Colonic mucosa (tissue), 4 donors: ENCODE measurements at regions not wholly inside any gene's neighbourhood (a gene's known extent, or its start where the extent isn't known, plus 50 kb on each side); places are given as distances from the start of the nearest gene placed in this dataset.

Experiments used
- DNase-seq: peaks from one replicate; pipeline ENCODE4 v3.0.0-alpha.2; 2020
- H3K27ac ChIP-seq: fragments of 200-600 bp; one replicate; pipeline ENCODE4 v1.8.0; 2021
- H3K27me3 ChIP-seq: fragments of 200-600 bp; one replicate; pipeline ENCODE4 v1.8.0; 2021
- H3K36me3 ChIP-seq: fragments of 200-600 bp; one replicate; pipeline ENCODE4 v1.8.0; 2021
- H3K4me1 ChIP-seq: fragments of 200-600 bp; one replicate; pipeline ENCODE4 v1.8.0; 2021; ENCODE audit warnings: mild to moderate bottlenecking
- H3K4me3 ChIP-seq: fragments of 200-600 bp; one replicate; pipeline ENCODE4 v1.8.0; 2021
- H3K9ac ChIP-seq, 2 donors: one replicate each; pipeline ENCODE4 v1.7.0; 2013; ENCODE audit warnings: control low read depth in 2 of 2, low read depth in 2 of 2, low read length in 2 of 2
- H3K9me3 ChIP-seq: fragments of 200-600 bp; one replicate; pipeline ENCODE4 v1.8.0; 2021
- intact Hi-C: fragments of 100-400 bp; cut with DNase I; formaldehyde crosslinking; loops from one replicate; pipeline ENCODE4 v1.14.1; 2022
- TF ChIP-seq, protein P1 (sequence below): fragments of 200-600 bp; IDR thresholded peaks from one replicate; pipeline ENCODE4 v1.8.0; 2022; ENCODE audit warnings: antibody characterized with exemption, mild to moderate bottlenecking
- donor health status: healthy.
- donor health status: DM: no; HTN: no; CAD: no.
- donor health status: DM: no; HTN: no; CAD: no.

DNA sequence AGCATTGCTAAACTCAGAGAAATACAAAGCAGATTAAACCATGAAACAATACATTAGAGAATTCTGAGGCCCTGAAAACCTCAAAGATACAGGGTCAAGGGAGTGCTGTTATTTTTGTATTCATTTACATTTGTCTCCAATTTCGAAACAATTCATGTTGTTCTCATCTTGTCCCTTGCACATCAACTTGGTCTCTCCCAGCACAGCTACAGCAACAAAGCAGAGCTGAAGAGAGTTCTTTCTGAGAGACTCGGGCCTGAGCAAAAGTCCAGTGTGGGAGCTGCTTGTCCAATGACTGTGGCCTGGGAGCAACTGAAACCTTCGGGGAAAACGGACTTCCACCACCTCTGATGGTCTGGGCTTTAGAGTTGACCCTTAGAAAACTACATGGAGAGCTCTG, 79.4 kb upstream of the CDKN3 start:
- no peaks in the 10 kb centered on the region for H3K27me3 ChIP-seq

DNA sequence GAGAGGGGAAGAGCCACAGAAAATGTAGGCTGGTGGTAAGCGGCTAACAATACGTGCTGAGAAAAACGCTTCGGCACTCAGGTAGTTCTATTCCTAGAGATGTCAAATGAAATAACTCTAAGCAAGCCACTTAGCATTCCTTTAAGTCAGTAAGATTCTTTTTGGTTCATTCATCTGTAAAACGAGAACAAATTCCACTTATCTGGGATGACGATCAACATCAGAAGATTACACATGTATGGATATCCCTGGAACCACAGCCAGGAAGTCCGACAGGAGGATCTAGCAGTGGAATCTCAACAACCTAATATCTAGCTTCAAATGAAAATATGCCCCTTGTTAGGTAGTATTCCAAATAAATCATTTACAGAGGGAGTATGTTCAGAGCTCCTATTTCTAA, 74.6 kb upstream of the CDKN3 start:
- Histone ChIP-seq H3K4me3 (no peak overlapping the region), H3K9me3 (no peaks in the 10 kb centered on the region), H3K9ac (no peak overlapping the region), H3K27me3 (no peaks in the 10 kb centered on the region), H3K36me3 (no peaks in the 10 kb centered on the region), H3K27ac (no peak overlapping the region), H3K4me1 (no peaks in the 10 kb centered on the region)
- intact Hi-C loops = loop anchor here (10.0 kb wide), 1 partner anchor 297 kb away; no protein-coding TSS in a partner anchor
- DNase-seq = no peak
- TF ChIP-seq, protein P1, sequence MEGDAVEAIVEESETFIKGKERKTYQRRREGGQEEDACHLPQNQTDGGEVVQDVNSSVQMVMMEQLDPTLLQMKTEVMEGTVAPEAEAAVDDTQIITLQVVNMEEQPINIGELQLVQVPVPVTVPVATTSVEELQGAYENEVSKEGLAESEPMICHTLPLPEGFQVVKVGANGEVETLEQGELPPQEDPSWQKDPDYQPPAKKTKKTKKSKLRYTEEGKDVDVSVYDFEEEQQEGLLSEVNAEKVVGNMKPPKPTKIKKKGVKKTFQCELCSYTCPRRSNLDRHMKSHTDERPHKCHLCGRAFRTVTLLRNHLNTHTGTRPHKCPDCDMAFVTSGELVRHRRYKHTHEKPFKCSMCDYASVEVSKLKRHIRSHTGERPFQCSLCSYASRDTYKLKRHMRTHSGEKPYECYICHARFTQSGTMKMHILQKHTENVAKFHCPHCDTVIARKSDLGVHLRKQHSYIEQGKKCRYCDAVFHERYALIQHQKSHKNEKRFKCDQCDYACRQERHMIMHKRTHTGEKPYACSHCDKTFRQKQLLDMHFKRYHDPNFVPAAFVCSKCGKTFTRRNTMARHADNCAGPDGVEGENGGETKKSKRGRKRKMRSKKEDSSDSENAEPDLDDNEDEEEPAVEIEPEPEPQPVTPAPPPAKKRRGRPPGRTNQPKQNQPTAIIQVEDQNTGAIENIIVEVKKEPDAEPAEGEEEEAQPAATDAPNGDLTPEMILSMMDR = no peak

More for the DNA sequence above, 79.4 kb upstream of the CDKN3 start:
- Histone ChIP-seq H3K4me3 (no peak overlapping the region), H3K36me3 (no peaks in the 10 kb centered on the region), H3K9me3 (no peaks in the 10 kb centered on the region), H3K9ac (no peak overlapping the region), H3K27ac (no peak overlapping the region), H3K4me1 (no peaks in the 10 kb centered on the region)
- intact Hi-C loops = no loop called here
- no peak for DNase-seq
- TF ChIP-seq, protein P1 = no peak

DNA sequence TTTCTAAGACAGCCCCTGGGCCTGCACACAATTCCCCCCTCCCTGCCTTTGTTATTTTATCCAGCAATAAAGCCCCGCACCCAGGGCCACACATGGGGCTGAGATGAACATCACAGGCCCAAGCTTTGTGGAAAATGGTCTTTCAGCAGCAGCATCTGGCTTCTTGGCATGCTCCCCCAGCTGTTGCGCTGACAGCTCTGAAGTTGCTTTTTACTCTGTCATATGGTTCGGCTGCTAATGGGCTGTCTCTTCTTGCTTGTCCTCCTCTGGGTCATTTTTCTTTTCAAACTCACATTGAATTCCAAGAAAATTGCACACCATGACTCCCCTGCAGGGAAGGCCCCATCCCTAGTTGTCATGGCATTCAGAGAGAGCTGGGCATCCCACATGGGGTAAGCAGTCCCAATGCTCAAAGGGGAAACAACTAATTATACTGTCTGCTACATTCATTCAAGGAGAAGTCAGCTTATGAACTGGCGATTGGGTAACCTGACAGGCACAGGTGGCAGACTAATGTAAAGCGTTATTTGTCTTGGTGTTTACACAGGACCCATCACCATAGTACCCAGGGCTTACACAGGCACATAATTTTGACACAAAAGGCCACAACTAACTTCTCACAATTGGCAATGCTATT, 74.0 kb upstream of the CDKN3 start:
- H3K9me3 ChIP-seq = no peaks in the 10 kb centered on the region
- no peaks in the 10 kb centered on the region for H3K4me1 ChIP-seq
- H3K27ac ChIP-seq = no peak overlapping the region
- no peak overlapping the region for H3K9ac ChIP-seq
- TF ChIP-seq, protein P1 = no peak
- no peaks in the 10 kb centered on the region for H3K27me3 ChIP-seq
- H3K36me3 ChIP-seq = no peaks in the 10 kb centered on the region
- no peak overlapping the region for H3K4me3 ChIP-seq
- no peak for DNase-seq
- intact Hi-C loops = loop anchor here (10.0 kb wide), 1 partner anchor 298 kb away; no protein-coding TSS in a partner anchor

DNA sequence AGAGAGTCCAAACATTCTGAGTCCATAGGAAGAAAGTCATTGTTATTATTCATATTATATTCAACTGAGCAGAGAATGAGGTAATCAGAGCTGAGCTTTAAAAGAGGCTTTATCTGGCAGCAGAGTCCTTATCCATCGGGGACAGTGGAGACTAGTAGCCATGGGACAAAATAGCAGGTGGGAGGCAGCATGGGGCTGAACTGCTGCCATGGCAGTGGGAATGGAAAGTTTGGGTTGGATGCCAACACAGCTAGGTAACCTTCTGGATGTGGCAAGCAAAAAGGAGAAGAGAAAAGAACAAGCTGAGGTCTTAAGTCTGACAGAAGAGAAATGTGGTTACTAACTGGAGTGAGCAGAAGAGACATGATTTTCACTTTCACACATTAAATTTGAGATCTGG, 71.0 kb upstream of the CDKN3 start:
- Histone ChIP-seq H3K4me3 (no peak overlapping the region), H3K36me3 (no peaks in the 10 kb centered on the region), H3K9me3 (no peaks in the 10 kb centered on the region), H3K27ac (no peak overlapping the region), H3K27me3 (no peaks in the 10 kb centered on the region), H3K4me1 (no peaks in the 10 kb centered on the region), H3K9ac (no peak overlapping the region)
- intact Hi-C loops = loop anchor here (5.0 to 10.0 kb wide), 2 partner anchors 148 to 301 kb away; no protein-coding TSS in a partner anchor
- DNase-seq = no peak
- TF ChIP-seq, protein P1 = no peak

DNA sequence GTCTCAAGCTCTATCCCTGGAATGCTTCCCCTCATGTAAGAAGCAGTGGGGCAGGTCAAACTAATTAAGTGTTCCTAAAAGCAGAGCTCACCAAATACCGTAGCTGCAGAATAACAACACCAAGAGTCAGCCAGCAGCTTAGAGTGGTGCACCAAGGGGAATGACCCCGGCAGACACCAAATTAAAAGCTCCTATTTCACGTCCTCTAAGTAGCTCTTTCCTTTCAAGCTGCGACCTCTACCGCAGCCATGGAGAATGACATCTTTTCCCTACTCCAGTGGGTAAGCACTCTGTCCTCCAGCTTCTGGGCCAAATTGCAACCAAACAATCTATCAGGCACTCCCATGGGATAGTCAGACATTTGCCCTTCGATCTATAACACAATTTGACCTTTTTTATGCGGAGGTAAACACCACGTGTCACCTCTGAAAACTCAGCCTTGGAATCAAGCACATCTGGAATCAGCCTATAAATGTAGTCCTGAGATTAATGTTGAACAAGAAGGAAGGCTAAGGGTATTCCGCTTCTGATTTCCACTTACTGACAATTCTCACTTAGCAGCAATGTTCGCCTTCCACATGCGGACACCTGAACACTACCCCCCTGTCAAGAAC, 67.6 kb upstream of the CDKN3 start:
- TF ChIP-seq, protein P1 = peak; percentile 56
- Histone ChIP-seq H3K4me3 (no peak overlapping the region), H3K4me1 (no peaks in the 10 kb centered on the region), H3K9me3 (no peaks in the 10 kb centered on the region), H3K9ac (no peak overlapping the region), H3K27ac (no peak overlapping the region), H3K36me3 (no peaks in the 10 kb centered on the region), H3K27me3 (no peaks in the 10 kb centered on the region)
- peak; percentile 41 for DNase-seq
- intact Hi-C loops = loop anchor here (5.0 to 10.0 kb wide), 2 partner anchors 152 to 304 kb away; no protein-coding TSS in a partner anchor
